NCI-H1048 (cell line): ENCODE measurements at regions not wholly inside any gene's neighbourhood (a gene's known extent, or its start where the extent isn't known, plus 50 kb on each side); places are given as distances from the start of the nearest gene placed in this dataset.

Experiments
- DNase-seq: peaks from one replicate; lab custom pipeline; 2025; lab: John Stamatoyannopoulos, UW

GRCh38 chr9:116081435-116082115 lies 72.0 kb upstream of the PAPPA start:
- no peak for DNase-seq

- DNase-seq, result no peak
Measured at GRCh38 chr9:116083837-116084236, 69.8 kb upstream of the PAPPA start.

GRCh38 chr9:116084497-116084896 lies 69.1 kb upstream of the PAPPA start:
- DNase-seq, result no peak

- DNase-seq, result no peak
Measured at GRCh38 chr9:116087246-116087645, 66.3 kb upstream of the PAPPA start.

- no peak for DNase-seq
Measured at GRCh38 chr9:116087751-116088194, 65.8 kb upstream of the PAPPA start.

- DNase-seq, result no peak
Measured at GRCh38 chr9:116088396-116088795, 65.2 kb upstream of the PAPPA start.

- DNase-seq, result no peak
Measured at GRCh38 chr9:116090030-116090770, 63.4 kb upstream of the PAPPA start.

- no peak for DNase-seq
Measured at GRCh38 chr9:116094846-116095245, 58.7 kb upstream of the PAPPA start.

GRCh38 chr9:116095403-116095802 lies 58.2 kb upstream of the PAPPA start:
- no peak for DNase-seq

GRCh38 chr9:116096046-116096445 lies 57.5 kb upstream of the PAPPA start:
- DNase-seq, result no peak

- no peak for DNase-seq
Measured at GRCh38 chr9:116096853-116097252, 56.7 kb upstream of the PAPPA start.

GRCh38 chr9:116098476-116098875 lies 55.1 kb upstream of the PAPPA start:
- DNase-seq, result no peak

- DNase-seq, result no peak
Measured at GRCh38 chr9:116099821-116100220, 53.8 kb upstream of the PAPPA start.

- DNase-seq, result no peak
Measured at GRCh38 chr9:116100711-116101121, 52.9 kb upstream of the PAPPA start.

- DNase-seq, result no peak
Measured at GRCh38 chr9:116101516-116101915, 52.1 kb upstream of the PAPPA start.

GRCh38 chr9:116102596-116102995 lies 51.0 kb upstream of the PAPPA start:
- DNase-seq, result no peak
